ENCODE measurements at regions not wholly inside any gene's neighbourhood (a gene's known extent, or its start where the extent isn't known, plus 50 kb on each side); places are given as distances from the start of the nearest gene placed in this dataset.

DNA sequence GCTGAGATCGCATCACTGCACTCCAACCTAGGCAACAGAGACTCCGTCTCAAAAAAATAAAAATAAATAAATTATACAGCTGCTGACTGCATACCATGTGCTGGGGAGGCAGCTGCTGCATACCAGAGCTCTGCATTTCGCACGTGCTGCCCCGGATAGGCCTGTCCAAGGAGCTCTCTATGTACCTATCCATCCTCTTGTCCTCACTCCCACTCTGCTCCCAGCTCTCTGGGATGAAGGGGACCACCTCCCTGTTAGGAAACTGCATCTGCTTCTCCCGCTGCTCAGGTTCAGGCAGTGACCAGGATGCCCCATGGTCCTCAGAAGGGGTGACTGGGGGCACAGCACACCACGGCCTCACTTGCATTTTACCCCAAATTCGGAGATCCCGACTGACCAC, 302.3 kb downstream of the BRD1 start:
- H3K9ac ChIP-seq (ENCODE audit: insufficient read length), result no peak overlapping the region
- no peak for DNase-seq (ENCODE audit: low read depth, low spot score)
- no peak overlapping the region for H3K4me3 ChIP-seq
- no peak overlapping the region for H3K27ac ChIP-seq
- no peaks in the 10 kb centered on the region for H3K9me3 ChIP-seq (ENCODE audit: low read depth, low read length)
- no peaks in the 10 kb centered on the region for H3K36me3 ChIP-seq (ENCODE audit: insufficient read depth, low read length)
- TF ChIP-seq POLR2AphosphoS5 (IDR thresholded peaks at IDR 0.05; ENCODE audit: borderline replicate concordance, low read depth, low read length), result no peak
- TF ChIP-seq EZH2 (IDR thresholded peaks at IDR 0.05), result no peak
- no peak for TF ChIP-seq FOXP2 (optimal IDR thresholded peaks at IDR 0.05; ENCODE audit: control extremely low read depth, extremely low read length, insufficient read depth)

DNA sequence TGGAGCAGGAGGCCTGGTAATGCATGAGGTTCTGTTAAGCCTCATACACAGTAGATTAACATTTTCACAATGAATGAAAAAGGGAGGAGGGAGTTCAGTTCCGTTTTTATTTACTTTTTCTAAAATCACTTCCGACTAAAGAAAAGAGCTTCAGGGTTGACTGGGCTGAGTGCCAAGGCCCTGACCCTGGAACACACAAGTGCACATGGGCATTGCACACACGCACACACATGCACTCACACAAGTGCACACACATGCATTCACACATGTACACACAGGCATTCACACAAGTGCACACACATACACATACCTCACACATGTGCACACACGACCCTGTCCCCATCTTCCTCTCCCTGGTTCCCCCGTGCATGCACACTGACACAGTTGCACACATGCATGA, 303.3 kb downstream of the BRD1 start:
- DNase-seq (ENCODE audit: low read depth, low spot score), result no peak
- no peaks in the 10 kb centered on the region for H3K36me3 ChIP-seq (ENCODE audit: insufficient read depth, low read length)
- no peak overlapping the region for H3K4me3 ChIP-seq
- TF ChIP-seq POLR2AphosphoS5 (IDR thresholded peaks at IDR 0.05; ENCODE audit: borderline replicate concordance, low read depth, low read length), result no peak
- no peak for TF ChIP-seq EZH2 (IDR thresholded peaks at IDR 0.05)
- no peak for TF ChIP-seq FOXP2 (optimal IDR thresholded peaks at IDR 0.05; ENCODE audit: control extremely low read depth, extremely low read length, insufficient read depth)
- no peak overlapping the region for H3K27ac ChIP-seq
- H3K9me3 ChIP-seq (ENCODE audit: low read depth, low read length), result no peaks in the 10 kb centered on the region
- H3K9ac ChIP-seq (ENCODE audit: insufficient read length), result no peak overlapping the region

DNA sequence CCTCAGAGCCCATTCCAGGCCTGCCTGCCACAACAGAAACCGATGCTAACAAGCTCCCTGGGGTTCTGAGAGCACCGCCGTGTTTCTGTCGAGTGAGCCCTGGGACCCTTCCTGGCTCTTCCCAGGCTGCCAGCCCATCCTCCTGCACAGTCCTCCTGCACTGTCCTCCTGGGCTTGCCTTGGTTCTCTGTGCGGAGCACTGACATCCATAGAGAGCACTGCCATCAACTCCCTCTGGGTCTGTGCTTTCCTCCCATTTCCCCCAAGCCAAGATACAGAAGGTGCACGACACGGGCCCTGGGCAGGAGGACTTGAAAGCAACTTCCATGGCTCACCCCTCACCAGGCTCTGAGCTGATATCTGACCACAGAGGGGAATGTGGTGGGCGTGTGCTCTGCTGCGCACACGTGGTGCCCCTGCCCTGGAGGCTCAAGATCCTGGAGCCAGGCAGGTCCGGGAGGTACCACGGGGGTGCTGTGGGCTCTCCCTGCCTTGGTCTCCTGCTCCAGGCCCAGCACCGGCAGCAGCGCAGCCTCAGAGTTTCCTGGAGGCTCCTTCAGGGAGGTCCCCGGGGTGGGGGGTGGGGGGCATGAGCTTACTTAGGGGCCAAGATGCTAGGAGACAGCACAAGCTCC, 304.2 kb downstream of the BRD1 start:
- DNase-seq (ENCODE audit: low read depth, low spot score), result no peak
- no peak overlapping the region for H3K9ac ChIP-seq (ENCODE audit: insufficient read length)
- H3K27ac ChIP-seq, result no peak overlapping the region
- H3K9me3 ChIP-seq (ENCODE audit: low read depth, low read length), result no peaks in the 10 kb centered on the region
- H3K4me3 ChIP-seq, result no peak overlapping the region
- no peaks in the 10 kb centered on the region for H3K36me3 ChIP-seq (ENCODE audit: insufficient read depth, low read length)
- TF ChIP-seq POLR2AphosphoS5 (IDR thresholded peaks at IDR 0.05; ENCODE audit: borderline replicate concordance, low read depth, low read length) (no peak), EZH2 (IDR thresholded peaks at IDR 0.05) (no peak), FOXP2 (optimal IDR thresholded peaks at IDR 0.05; ENCODE audit: control extremely low read depth, extremely low read length, insufficient read depth) (no peak)

GRCh38 chr22:49522582-49523373, 304.9 kb downstream of the BRD1 start:
- H3K9me3 ChIP-seq (ENCODE audit: low read depth, low read length), result no peaks in the 10 kb centered on the region
- DNase-seq (ENCODE audit: low read depth, low spot score), result no peak
- H3K9ac ChIP-seq (ENCODE audit: insufficient read length), result no peak overlapping the region
- H3K4me3 ChIP-seq, result no peak overlapping the region
- no peak overlapping the region for H3K27ac ChIP-seq
- no peak for TF ChIP-seq EZH2 (IDR thresholded peaks at IDR 0.05)
- no peaks in the 10 kb centered on the region for H3K36me3 ChIP-seq (ENCODE audit: insufficient read depth, low read length)

- TF ChIP-seq FOXP2 (optimal IDR thresholded peaks at IDR 0.05; ENCODE audit: control extremely low read depth, extremely low read length, insufficient read depth) (no peak), POLR2AphosphoS5 (IDR thresholded peaks at IDR 0.05; ENCODE audit: borderline replicate concordance, low read depth, low read length) (no peak), EZH2 (IDR thresholded peaks at IDR 0.05) (no peak)
- Histone ChIP-seq H3K4me3 (no peak overlapping the region), H3K9ac (ENCODE audit: insufficient read length) (no peak overlapping the region), H3K27ac (no peak overlapping the region), H3K36me3 (ENCODE audit: insufficient read depth, low read length) (no peaks in the 10 kb centered on the region), H3K9me3 (ENCODE audit: low read depth, low read length) (no peaks in the 10 kb centered on the region)
- no peak for DNase-seq (ENCODE audit: low read depth, low spot score)
Observed at GRCh38 chr22:49521787-49522224, 305.9 kb downstream of the BRD1 start.

DNA sequence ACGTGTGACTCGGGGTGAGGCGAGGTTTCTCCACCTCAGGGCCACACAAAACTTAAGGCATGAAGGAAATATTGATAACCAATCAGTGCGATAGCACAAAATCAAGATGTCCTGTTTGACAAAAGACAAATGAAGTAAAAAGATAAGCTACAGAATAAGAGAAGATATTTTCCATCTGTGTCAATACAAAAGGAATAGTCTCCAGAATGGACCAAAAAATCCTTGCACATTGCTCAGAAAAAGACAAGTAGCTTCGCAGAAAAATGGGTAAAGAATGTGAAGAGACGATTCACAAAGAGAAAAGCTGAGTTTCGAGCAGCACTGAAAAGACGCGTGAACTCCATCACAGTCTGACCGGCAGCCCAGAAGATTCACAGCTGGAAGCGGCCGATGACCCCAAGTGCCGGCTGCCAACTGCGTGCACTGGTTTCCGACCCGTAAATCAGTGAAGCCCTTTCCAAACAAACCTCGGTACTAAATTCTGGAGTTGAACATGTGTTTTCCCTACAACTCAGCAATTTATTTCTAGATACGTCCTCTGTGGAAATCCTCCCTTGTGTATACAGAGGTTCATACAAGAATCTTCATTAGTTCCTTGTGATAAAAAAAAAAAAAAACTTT, 308.4 kb downstream of the BRD1 start:
- Histone ChIP-seq H3K4me3 (no peak overlapping the region), H3K9me3 (ENCODE audit: low read depth, low read length) (no peaks in the 10 kb centered on the region), H3K9ac (ENCODE audit: insufficient read length) (no peak overlapping the region), H3K36me3 (ENCODE audit: insufficient read depth, low read length) (no peaks in the 10 kb centered on the region), H3K27ac (no peak overlapping the region)
- no peak for DNase-seq (ENCODE audit: low read depth, low spot score)
- TF ChIP-seq POLR2AphosphoS5 (IDR thresholded peaks at IDR 0.05; ENCODE audit: borderline replicate concordance, low read depth, low read length), result no peak
- TF ChIP-seq EZH2 (IDR thresholded peaks at IDR 0.05), result no peak
- TF ChIP-seq FOXP2 (optimal IDR thresholded peaks at IDR 0.05; ENCODE audit: control extremely low read depth, extremely low read length, insufficient read depth), result no peak

DNA sequence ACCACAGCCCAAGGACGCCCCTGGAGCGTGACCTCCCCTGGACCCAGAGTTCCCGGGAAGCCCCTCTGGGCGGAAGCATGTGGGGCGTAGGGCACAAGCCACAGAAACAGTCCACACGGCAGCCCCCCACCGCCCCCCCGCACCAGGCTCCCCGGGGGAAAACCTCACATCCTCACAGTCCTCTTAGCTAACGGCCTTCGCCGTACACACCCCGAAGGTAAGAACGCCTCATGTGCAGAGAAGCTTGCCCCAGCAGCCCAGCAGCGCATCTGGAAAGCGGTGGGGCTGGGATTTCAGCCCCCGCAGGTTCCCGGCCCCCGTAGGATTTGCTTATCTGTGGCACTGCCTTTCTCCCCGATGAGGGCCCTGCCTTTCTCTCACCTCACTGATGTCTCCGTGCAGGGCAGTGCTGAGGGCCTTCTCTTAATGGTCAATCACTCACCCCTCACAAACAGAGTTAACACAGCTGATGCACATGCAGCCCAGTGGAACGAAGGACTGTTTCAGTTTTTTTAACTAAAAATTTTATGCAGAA, 309.2 kb downstream of the BRD1 start:
- no peak for DNase-seq (ENCODE audit: low read depth, low spot score)
- Histone ChIP-seq H3K9ac (ENCODE audit: insufficient read length) (no peak overlapping the region), H3K9me3 (ENCODE audit: low read depth, low read length) (no peaks in the 10 kb centered on the region), H3K27ac (no peak overlapping the region), H3K4me3 (no peak overlapping the region), H3K36me3 (ENCODE audit: insufficient read depth, low read length) (no peaks in the 10 kb centered on the region)
- TF ChIP-seq POLR2AphosphoS5 (IDR thresholded peaks at IDR 0.05; ENCODE audit: borderline replicate concordance, low read depth, low read length) (no peak), EZH2 (IDR thresholded peaks at IDR 0.05) (no peak), FOXP2 (optimal IDR thresholded peaks at IDR 0.05; ENCODE audit: control extremely low read depth, extremely low read length, insufficient read depth) (no peak)

GRCh38 chr22:49517667-49518185, 309.9 kb downstream of the BRD1 start:
- no peak for DNase-seq (ENCODE audit: low read depth, low spot score)
- TF ChIP-seq EZH2 (IDR thresholded peaks at IDR 0.05) (no peak), POLR2AphosphoS5 (IDR thresholded peaks at IDR 0.05; ENCODE audit: borderline replicate concordance, low read depth, low read length) (no peak), FOXP2 (optimal IDR thresholded peaks at IDR 0.05; ENCODE audit: control extremely low read depth, extremely low read length, insufficient read depth) (no peak)
- Histone ChIP-seq H3K36me3 (ENCODE audit: insufficient read depth, low read length) (no peaks in the 10 kb centered on the region), H3K9ac (ENCODE audit: insufficient read length) (no peak overlapping the region), H3K9me3 (ENCODE audit: low read depth, low read length) (no peaks in the 10 kb centered on the region), H3K4me3 (no peak overlapping the region), H3K27ac (no peak overlapping the region)
